EL (cell line): ENCODE measurements at regions not wholly inside any gene's neighbourhood (a gene's known extent, or its start where the extent isn't known, plus 50 kb on each side); places are given as distances from the start of the nearest gene placed in this dataset.
A peak's percentile ranks its signal among the peaks of the same experiment; 100 is the strongest.
"Not testable (repeated sequence)": the region's sequence is repeated elsewhere in the genome, so short reads cannot be mapped to it uniquely, and the experiment has no call there.

Experiments used
- DNase-seq: peaks from one replicate; pipeline ENCODE4 v3.0.0-alpha.2; 2016

GRCh38 chr5:119299242-119299614 is 56.6 kb upstream of the TNFAIP8 start:
- DNase-seq, result not testable (repeated sequence)

GRCh38 chr5:119299615-119300310 is 56.1 kb upstream of the TNFAIP8 start:
- not testable (repeated sequence) for DNase-seq

- DNase-seq, result no peak
These were observed 55.5 kb upstream of the TNFAIP8 start for GRCh38 chr5:119300311-119300670.

DNA sequence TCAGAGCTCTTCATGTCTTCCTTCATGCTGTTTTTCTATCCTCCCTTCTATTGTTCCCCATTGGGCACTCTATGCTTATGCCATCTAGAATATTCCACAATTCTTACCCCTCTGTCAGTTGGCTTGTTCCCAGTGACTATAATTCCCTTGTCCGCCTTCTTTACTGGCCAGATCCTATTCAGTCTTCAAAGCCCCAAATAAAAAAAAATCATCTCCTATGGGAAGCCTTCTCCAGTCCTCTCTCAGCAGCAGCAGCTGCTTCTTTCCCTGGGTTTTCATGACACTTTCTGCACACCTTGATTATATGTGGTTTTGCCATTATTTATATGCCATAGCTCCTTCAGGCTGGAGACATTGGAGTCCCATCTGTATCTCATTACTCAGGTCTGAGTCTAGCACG is 54.6 kb upstream of the TNFAIP8 start:
- no peak for DNase-seq

GRCh38 chr5:119301906-119302305 is 53.9 kb upstream of the TNFAIP8 start:
- DNase-seq, result no peak

GRCh38 chr5:119302449-119302848 is 53.4 kb upstream of the TNFAIP8 start:
- DNase-seq, result no peak

- DNase-seq, result peak; percentile 98
These were observed 52.6 kb upstream of the TNFAIP8 start for GRCh38 chr5:119302916-119303897.

DNA sequence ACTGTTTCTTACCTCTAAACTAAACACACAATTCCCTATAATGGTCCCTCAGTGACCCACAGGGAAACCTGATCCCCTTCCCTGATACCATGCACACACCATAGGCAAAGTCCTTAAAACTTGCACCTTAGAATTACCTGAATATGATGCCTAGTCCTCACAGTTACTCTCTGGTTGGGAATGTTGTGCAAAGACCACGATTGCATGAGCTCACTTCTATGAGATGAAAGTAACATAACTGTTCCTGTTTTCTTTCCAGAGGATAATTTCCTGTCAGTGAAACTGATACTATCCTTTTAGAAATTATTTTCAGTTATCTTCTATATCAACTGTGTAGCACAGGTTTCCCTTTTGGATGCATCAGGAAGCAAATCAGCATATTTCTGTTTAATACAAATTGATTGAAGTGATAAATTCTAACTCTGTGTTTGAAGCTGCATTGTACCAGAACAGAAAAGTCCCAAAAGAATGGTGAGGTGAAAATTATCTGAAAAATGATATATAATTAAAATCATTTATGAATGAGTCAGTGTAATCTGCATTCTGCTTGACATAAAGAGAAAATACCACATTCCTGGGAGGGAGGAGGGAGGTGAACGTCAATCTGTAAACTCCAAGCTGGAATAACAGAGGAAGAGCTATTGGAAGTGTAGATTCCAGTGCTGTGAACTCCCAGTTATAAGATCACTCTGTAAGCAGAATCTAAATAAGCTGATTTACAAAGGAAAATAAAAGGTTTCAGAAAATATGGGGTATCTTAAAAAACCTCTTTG is 51.2 kb upstream of the TNFAIP8 start:
- peak; percentile 39 for DNase-seq
